ENCODE measurements at regions not wholly inside any gene's neighbourhood (a gene's known extent, or its start where the extent isn't known, plus 50 kb on each side); places are given as distances from the start of the nearest gene placed in this dataset.
"Not testable (repeated sequence)": the region's sequence is repeated elsewhere in the genome, so short reads cannot be mapped to it uniquely, and the experiment has no call there.

- ATAC-seq, result no peak
- no peaks in the 10 kb centered on the region for H3K27me3 Mint-ChIP-seq
- H3K9me3 ChIP-seq (ENCODE audit: control insufficient read depth, low read length, poor library complexity, severe bottlenecking), result no peaks in the 10 kb centered on the region
- no peak overlapping the region for H3K4me3 Mint-ChIP-seq
- no peak for DNase-seq
- H3K36me3 Mint-ChIP-seq (ENCODE audit: low read depth), result no peaks in the 10 kb centered on the region
- no peaks in the 10 kb centered on the region for H3K4me1 Mint-ChIP-seq
- no peak overlapping the region for H3K27ac Mint-ChIP-seq
These were observed 272.8 kb upstream of the STXBP6 start for GRCh38 chr14:25322784-25323183.

- not testable (repeated sequence) for DNase-seq; H3K27me3 Mint-ChIP-seq; H3K9me3 ChIP-seq (ENCODE audit: control insufficient read depth, low read length, poor library complexity, severe bottlenecking); H3K4me3 Mint-ChIP-seq; H3K27ac Mint-ChIP-seq; H3K36me3 Mint-ChIP-seq (ENCODE audit: low read depth); ATAC-seq; H3K4me1 Mint-ChIP-seq
These were observed 266.1 kb upstream of the STXBP6 start for GRCh38 chr14:25316007-25316406.

GRCh38 chr14:25308244-25308643, 258.3 kb upstream of the STXBP6 start:
- ATAC-seq, result no peak
- H3K4me1 Mint-ChIP-seq, result no peaks in the 10 kb centered on the region
- no peaks in the 10 kb centered on the region for H3K9me3 ChIP-seq (ENCODE audit: control insufficient read depth, low read length, poor library complexity, severe bottlenecking)
- no peaks in the 10 kb centered on the region for H3K36me3 Mint-ChIP-seq (ENCODE audit: low read depth)
- no peak overlapping the region for H3K27ac Mint-ChIP-seq
- no peak overlapping the region for H3K4me3 Mint-ChIP-seq
- no peaks in the 10 kb centered on the region for H3K27me3 Mint-ChIP-seq
- no peak for DNase-seq

GRCh38 chr14:25303934-25304333, 254.0 kb upstream of the STXBP6 start:
- Mint-ChIP-seq H3K27ac (no peak overlapping the region), H3K36me3 (ENCODE audit: low read depth) (no peaks in the 10 kb centered on the region), H3K4me3 (no peak overlapping the region), H3K4me1 (no peaks in the 10 kb centered on the region), H3K27me3 (no peaks in the 10 kb centered on the region)
- H3K9me3 ChIP-seq (ENCODE audit: control insufficient read depth, low read length, poor library complexity, severe bottlenecking), result no peaks in the 10 kb centered on the region
- DNase-seq (no peak), ATAC-seq (no peak)

GRCh38 chr14:25298238-25298637, 248.3 kb upstream of the STXBP6 start:
- Mint-ChIP-seq H3K4me3 (no peak overlapping the region), H3K27ac (no peak overlapping the region), H3K4me1 (no peaks in the 10 kb centered on the region), H3K36me3 (ENCODE audit: low read depth) (no peaks in the 10 kb centered on the region), H3K27me3 (no peaks in the 10 kb centered on the region)
- no peaks in the 10 kb centered on the region for H3K9me3 ChIP-seq (ENCODE audit: control insufficient read depth, low read length, poor library complexity, severe bottlenecking)
- no peak for DNase-seq
- ATAC-seq, result no peak

- not testable (repeated sequence) for H3K9me3 ChIP-seq (ENCODE audit: control insufficient read depth, low read length, poor library complexity, severe bottlenecking); ATAC-seq; DNase-seq; H3K36me3 Mint-ChIP-seq (ENCODE audit: low read depth); H3K4me1 Mint-ChIP-seq; H3K27ac Mint-ChIP-seq; H3K4me3 Mint-ChIP-seq; H3K27me3 Mint-ChIP-seq
These were observed 240.2 kb upstream of the STXBP6 start for GRCh38 chr14:25290154-25290553.

GRCh38 chr14:25274529-25274928, 224.6 kb upstream of the STXBP6 start:
- no peak for DNase-seq
- Mint-ChIP-seq H3K27me3 (no peaks in the 10 kb centered on the region), H3K36me3 (ENCODE audit: low read depth) (no peaks in the 10 kb centered on the region), H3K27ac (no peak overlapping the region), H3K4me1 (no peaks in the 10 kb centered on the region), H3K4me3 (no peak overlapping the region)
- no peak for ATAC-seq
- H3K9me3 ChIP-seq (ENCODE audit: control insufficient read depth, low read length, poor library complexity, severe bottlenecking), result no peaks in the 10 kb centered on the region

- Mint-ChIP-seq H3K27me3 (no peaks in the 10 kb centered on the region), H3K4me1 (no peaks in the 10 kb centered on the region), H3K27ac (no peak overlapping the region), H3K4me3 (no peak overlapping the region), H3K36me3 (ENCODE audit: low read depth) (no peaks in the 10 kb centered on the region)
- H3K9me3 ChIP-seq (ENCODE audit: control insufficient read depth, low read length, poor library complexity, severe bottlenecking), result no peaks in the 10 kb centered on the region
- ATAC-seq (no peak), DNase-seq (no peak)
These were observed 217.2 kb upstream of the STXBP6 start for GRCh38 chr14:25267186-25267585.

GRCh38 chr14:25259470-25259869, 209.5 kb upstream of the STXBP6 start:
- Mint-ChIP-seq H3K36me3 (ENCODE audit: low read depth) (no peaks in the 10 kb centered on the region), H3K27ac (no peak overlapping the region), H3K4me3 (no peak overlapping the region), H3K4me1 (no peaks in the 10 kb centered on the region), H3K27me3 (no peaks in the 10 kb centered on the region)
- H3K9me3 ChIP-seq (ENCODE audit: control insufficient read depth, low read length, poor library complexity, severe bottlenecking), result no peaks in the 10 kb centered on the region
- no peak for DNase-seq
- no peak for ATAC-seq

GRCh38 chr14:25252793-25253192, 202.8 kb upstream of the STXBP6 start:
- Mint-ChIP-seq H3K4me1 (no peaks in the 10 kb centered on the region), H3K4me3 (no peak overlapping the region), H3K36me3 (ENCODE audit: low read depth) (no peaks in the 10 kb centered on the region)

GRCh38 chr14:25250516-25250915, 200.6 kb upstream of the STXBP6 start:
- Mint-ChIP-seq H3K27me3 (no peaks in the 10 kb centered on the region), H3K4me1 (no peaks in the 10 kb centered on the region), H3K4me3 (no peak overlapping the region), H3K27ac (no peak overlapping the region), H3K36me3 (ENCODE audit: low read depth) (no peaks in the 10 kb centered on the region)
- ATAC-seq, result no peak
- no peaks in the 10 kb centered on the region for H3K9me3 ChIP-seq (ENCODE audit: control insufficient read depth, low read length, poor library complexity, severe bottlenecking)
- no peak for DNase-seq

More at GRCh38 chr14:25252793-25253192, 202.8 kb upstream of the STXBP6 start:
- H3K27me3 Mint-ChIP-seq, result no peaks in the 10 kb centered on the region
- no peak for DNase-seq
- no peak for ATAC-seq
- no peaks in the 10 kb centered on the region for H3K9me3 ChIP-seq (ENCODE audit: control insufficient read depth, low read length, poor library complexity, severe bottlenecking)
- no peak overlapping the region for H3K27ac Mint-ChIP-seq

- ATAC-seq, result no peak
- H3K27me3 Mint-ChIP-seq, result no peaks in the 10 kb centered on the region
- H3K4me1 Mint-ChIP-seq, result no peaks in the 10 kb centered on the region
These were observed 197.7 kb upstream of the STXBP6 start for GRCh38 chr14:25247609-25248008.

GRCh38 chr14:25246751-25247150, 196.8 kb upstream of the STXBP6 start:
- no peaks in the 10 kb centered on the region for H3K4me1 Mint-ChIP-seq
- H3K4me3 Mint-ChIP-seq, result no peak overlapping the region
- no peak overlapping the region for H3K27ac Mint-ChIP-seq
- H3K27me3 Mint-ChIP-seq, result no peaks in the 10 kb centered on the region
- H3K36me3 Mint-ChIP-seq (ENCODE audit: low read depth), result no peaks in the 10 kb centered on the region
- no peaks in the 10 kb centered on the region for H3K9me3 ChIP-seq (ENCODE audit: control insufficient read depth, low read length, poor library complexity, severe bottlenecking)
- DNase-seq (no peak), ATAC-seq (no peak)

More at GRCh38 chr14:25247609-25248008, 197.7 kb upstream of the STXBP6 start:
- Mint-ChIP-seq H3K4me3 (no peak overlapping the region), H3K27ac (no peak overlapping the region), H3K36me3 (ENCODE audit: low read depth) (no peaks in the 10 kb centered on the region)
- H3K9me3 ChIP-seq (ENCODE audit: control insufficient read depth, low read length, poor library complexity, severe bottlenecking), result no peaks in the 10 kb centered on the region
- no peak for DNase-seq

- no peaks in the 10 kb centered on the region for H3K4me1 Mint-ChIP-seq
- DNase-seq (no peak), ATAC-seq (no peak)
- no peak overlapping the region for H3K27ac Mint-ChIP-seq
- H3K36me3 Mint-ChIP-seq (ENCODE audit: low read depth), result no peaks in the 10 kb centered on the region
- no peaks in the 10 kb centered on the region for H3K9me3 ChIP-seq (ENCODE audit: control insufficient read depth, low read length, poor library complexity, severe bottlenecking)
- H3K4me3 Mint-ChIP-seq, result no peak overlapping the region
- H3K27me3 Mint-ChIP-seq, result peaks cover 5% of the 10 kb centered on the region
These were observed 189.2 kb upstream of the STXBP6 start for GRCh38 chr14:25239170-25239569.

GRCh38 chr14:25237845-25238244, 187.9 kb upstream of the STXBP6 start:
- Mint-ChIP-seq H3K4me3 (no peak overlapping the region), H3K4me1 (no peaks in the 10 kb centered on the region), H3K27me3 (peaks cover 5% of the 10 kb centered on the region), H3K27ac (no peak overlapping the region), H3K36me3 (ENCODE audit: low read depth) (no peaks in the 10 kb centered on the region)
- no peak for DNase-seq
- no peak for ATAC-seq
- no peaks in the 10 kb centered on the region for H3K9me3 ChIP-seq (ENCODE audit: control insufficient read depth, low read length, poor library complexity, severe bottlenecking)

Data from T-helper 17 cell (primary cell).